SU-DHL-6 (cell line): ENCODE measurements at regions not wholly inside any gene's neighbourhood (a gene's known extent, or its start where the extent isn't known, plus 50 kb on each side); places are given as distances from the start of the nearest gene placed in this dataset.

Experiments
- H2AFZ ChIP-seq: fragments of 200-600 bp; sonication (generic); 2 replicates; pipeline ENCODE4 v1.6.1; 2014; ENCODE audit warnings: low read depth, mild to moderate bottlenecking, moderate library complexity, mixed read lengths, antibody characterized with exemption, low read length; ENCODE audit not compliant: severe bottlenecking
- H3F3A ChIP-seq: fragments of 200-600 bp; shearing (Covaris generic); 2 replicates; pipeline ENCODE4 v1.6.0; 2016; ENCODE audit warnings: antibody characterized with exemption, mild to moderate bottlenecking; ENCODE audit not compliant: insufficient read depth
- H3K27ac ChIP-seq: fragments of 200-600 bp; sonication (generic); 2 replicates; pipeline ENCODE4 v1.5.1; 2016; ENCODE audit warnings: low read depth, mild to moderate bottlenecking, low read length, moderate library complexity, mixed read lengths
- H3K27me3 ChIP-seq: fragments of 200-600 bp; sonication (generic), shearing (Covaris generic); 2 replicates; pipeline ENCODE4 v1.6.0; 2014; ENCODE audit warnings: mild to moderate bottlenecking, low read length
- H3K36me3 ChIP-seq: fragments of 200-600 bp; sonication (generic); 2 replicates; pipeline ENCODE4 v1.6.1; 2014; ENCODE audit warnings: mild to moderate bottlenecking, low read length, mixed read lengths
- H3K4me2 ChIP-seq: fragments of 300-600, 200-600 bp; shearing (Covaris generic), sonication (generic); 2 replicates; pipeline ENCODE4 v1.6.0; 2014; ENCODE audit warnings: low read length, low read depth, mild to moderate bottlenecking; ENCODE audit not compliant: poor library complexity, severe bottlenecking
- H3K4me3 ChIP-seq: fragments of 200-600 bp; sonication (generic); 2 replicates; pipeline ENCODE4 v1.5.1; 2014; ENCODE audit warnings: antibody characterized with exemption, low read length, mild to moderate bottlenecking, mixed read lengths; ENCODE audit not compliant: insufficient read depth, poor library complexity, severe bottlenecking
- H3K79me2 ChIP-seq: fragments of 200-600 bp; sonication (generic); 2 replicates; pipeline ENCODE4 v1.6.1; 2014; ENCODE audit warnings: mild to moderate bottlenecking, low read length, moderate library complexity; ENCODE audit not compliant: insufficient read depth
- H3K9ac ChIP-seq: fragments of 200-600 bp; sonication (generic); 2 replicates; pipeline ENCODE4 v1.7.0; 2014; ENCODE audit warnings: mild to moderate bottlenecking, low read length
- H3K9me2 ChIP-seq: fragments of 200-600 bp; sonication (generic); replicated peaks from 2 replicates; pipeline ENCODE4 v1.6.1; 2014; ENCODE audit warnings: low read length; ENCODE audit not compliant: insufficient read depth
- H3K9me3 ChIP-seq: fragments of 200-600 bp; sonication (generic); 2 replicates; pipeline ENCODE4 v1.6.1; 2014; ENCODE audit warnings: low read length, mixed read lengths; ENCODE audit not compliant: insufficient read depth
- H4K20me1 ChIP-seq: fragments of 200-600 bp; sonication (generic); 2 replicates; pipeline ENCODE4 v1.6.1; 2014; ENCODE audit warnings: low read depth, mild to moderate bottlenecking, antibody characterized with exemption, low read length, moderate library complexity, mixed read lengths
- CTCF ChIP-seq: fragments of 200-600 bp; sonication (generic); IDR thresholded peaks from one replicate; pipeline ENCODE4 v1.5.1; 2017; ENCODE audit warnings: antibody characterized with exemption, mild to moderate bottlenecking, low read length, moderate library complexity; ENCODE audit not compliant: insufficient read depth, poor library complexity, severe bottlenecking
- EZH2phosphoT487 ChIP-seq: fragments of 200-600 bp; sonication (generic), shearing (Covaris generic); conservative IDR thresholded peaks from 2 replicates; pipeline ENCODE4 v1.6.1; 2018; ENCODE audit warnings: mild to moderate bottlenecking, antibody characterized with exemption, low read length, moderate library complexity, mixed read lengths

- no peak overlapping the region for H2AFZ ChIP-seq
- no peak overlapping the region for H3K27ac ChIP-seq
- H3K36me3 ChIP-seq: no peaks in the 10 kb centered on the region
- H3K27me3 ChIP-seq: no peaks in the 10 kb centered on the region
- H3K9me3 ChIP-seq: no peaks in the 10 kb centered on the region
- no peaks in the 10 kb centered on the region; the same call in 1 of the 2 replicates for H3K9me2 ChIP-seq
- H3K4me2 ChIP-seq: no peak overlapping the region
- no peak overlapping the region for H3K4me3 ChIP-seq
- TF ChIP-seq EZH2phosphoT487 (no peak), CTCF (no peak)
- no peaks in the 10 kb centered on the region for H4K20me1 ChIP-seq
- no peaks in the 10 kb centered on the region for H3K79me2 ChIP-seq
- no peaks in the 10 kb centered on the region for H3F3A ChIP-seq
- no peak overlapping the region for H3K9ac ChIP-seq
These were observed 187.2 kb downstream of the PPP1R3A start for GRCh38 chr7:113731571-113731970.

- no peaks in the 10 kb centered on the region for H3K27me3 ChIP-seq
- H3K79me2 ChIP-seq: no peaks in the 10 kb centered on the region
- no peak overlapping the region for H3K27ac ChIP-seq
- H3K9ac ChIP-seq: no peak overlapping the region
- H3K9me2 ChIP-seq: no peaks in the 10 kb centered on the region; the same call in 1 of the 2 replicates
- H4K20me1 ChIP-seq: no peaks in the 10 kb centered on the region
- no peak for TF ChIP-seq CTCF
- no peak for TF ChIP-seq EZH2phosphoT487
- H3K9me3 ChIP-seq: no peaks in the 10 kb centered on the region
- no peak overlapping the region for H2AFZ ChIP-seq
- no peak overlapping the region for H3K4me2 ChIP-seq
- no peaks in the 10 kb centered on the region for H3F3A ChIP-seq
- no peak overlapping the region for H3K4me3 ChIP-seq
- H3K36me3 ChIP-seq: no peaks in the 10 kb centered on the region
These were observed 188.4 kb downstream of the PPP1R3A start for GRCh38 chr7:113730309-113730955.

GRCh38 chr7:113727486-113727885 lies 191.3 kb downstream of the PPP1R3A start:
- H3K9me3 ChIP-seq: no peaks in the 10 kb centered on the region
- H3K27me3 ChIP-seq: no peaks in the 10 kb centered on the region
- no peaks in the 10 kb centered on the region; the same call in 1 of the 2 replicates for H3K9me2 ChIP-seq
- no peak overlapping the region for H3K9ac ChIP-seq
- H3K36me3 ChIP-seq: no peaks in the 10 kb centered on the region
- H4K20me1 ChIP-seq: no peaks in the 10 kb centered on the region
- H2AFZ ChIP-seq: no peak overlapping the region
- no peaks in the 10 kb centered on the region for H3K79me2 ChIP-seq
- no peaks in the 10 kb centered on the region for H3F3A ChIP-seq
- H3K27ac ChIP-seq: no peak overlapping the region
- H3K4me2 ChIP-seq: no peak overlapping the region
- TF ChIP-seq EZH2phosphoT487: no peak
- no peak for TF ChIP-seq CTCF
- H3K4me3 ChIP-seq: no peak overlapping the region
